Glutamatergic neuron (in vitro differentiated cells): ENCODE measurements at regions not wholly inside any gene's neighbourhood (a gene's known extent, or its start where the extent isn't known, plus 50 kb on each side); places are given as distances from the start of the nearest gene placed in this dataset.

Source experiments
- DNase-seq: peaks from one replicate; pipeline ENCODE4 v3.0.0; 2022
- H3K27ac Mint-ChIP-seq: one replicate; pipeline ENCODE4 v1.8.0; 2020; ENCODE audit warnings: mild to moderate bottlenecking, mixed read lengths, inconsistent platforms; ENCODE audit not compliant: unreplicated experiment
- H3K27me3 Mint-ChIP-seq: one replicate; pipeline ENCODE4 v1.8.0; 2020; ENCODE audit warnings: mild to moderate bottlenecking, moderate library complexity, mixed read lengths, inconsistent platforms; ENCODE audit not compliant: unreplicated experiment
- H3K36me3 Mint-ChIP-seq: one replicate; pipeline ENCODE4 v1.8.0; 2020; ENCODE audit warnings: mild to moderate bottlenecking, mixed read lengths, inconsistent platforms; ENCODE audit not compliant: unreplicated experiment
- H3K4me1 Mint-ChIP-seq: one replicate; pipeline ENCODE4 v1.8.0; 2020; ENCODE audit warnings: mild to moderate bottlenecking, low read depth, mixed read lengths, inconsistent platforms; ENCODE audit not compliant: unreplicated experiment
- H3K4me3 Mint-ChIP-seq: one replicate; pipeline ENCODE4 v1.8.0; 2020; ENCODE audit warnings: mild to moderate bottlenecking, mixed read lengths, inconsistent platforms; ENCODE audit not compliant: unreplicated experiment
- H3K9me3 Mint-ChIP-seq: one replicate; pipeline ENCODE4 v1.8.0; 2020; ENCODE audit warnings: mild to moderate bottlenecking, moderate library complexity, mixed read lengths, inconsistent platforms; ENCODE audit not compliant: unreplicated experiment
- TF ChIP-seq, protein P1 (sequence below): fragments of 200-600 bp; sonication (generic); IDR thresholded peaks from one replicate; pipeline ENCODE4 v1.5.0; 2021; ENCODE audit not compliant: partially characterized antibody, unreplicated experiment

GRCh38 chr7:96422388-96422787, 100.5 kb upstream of the SLC25A13 start:
- Mint-ChIP-seq H3K9me3 (no peaks in the 10 kb centered on the region), H3K4me3 (no peak overlapping the region), H3K36me3 (no peaks in the 10 kb centered on the region), H3K27ac (no peak overlapping the region), H3K27me3 (no peaks in the 10 kb centered on the region), H3K4me1 (no peaks in the 10 kb centered on the region)
- TF ChIP-seq, protein P1, sequence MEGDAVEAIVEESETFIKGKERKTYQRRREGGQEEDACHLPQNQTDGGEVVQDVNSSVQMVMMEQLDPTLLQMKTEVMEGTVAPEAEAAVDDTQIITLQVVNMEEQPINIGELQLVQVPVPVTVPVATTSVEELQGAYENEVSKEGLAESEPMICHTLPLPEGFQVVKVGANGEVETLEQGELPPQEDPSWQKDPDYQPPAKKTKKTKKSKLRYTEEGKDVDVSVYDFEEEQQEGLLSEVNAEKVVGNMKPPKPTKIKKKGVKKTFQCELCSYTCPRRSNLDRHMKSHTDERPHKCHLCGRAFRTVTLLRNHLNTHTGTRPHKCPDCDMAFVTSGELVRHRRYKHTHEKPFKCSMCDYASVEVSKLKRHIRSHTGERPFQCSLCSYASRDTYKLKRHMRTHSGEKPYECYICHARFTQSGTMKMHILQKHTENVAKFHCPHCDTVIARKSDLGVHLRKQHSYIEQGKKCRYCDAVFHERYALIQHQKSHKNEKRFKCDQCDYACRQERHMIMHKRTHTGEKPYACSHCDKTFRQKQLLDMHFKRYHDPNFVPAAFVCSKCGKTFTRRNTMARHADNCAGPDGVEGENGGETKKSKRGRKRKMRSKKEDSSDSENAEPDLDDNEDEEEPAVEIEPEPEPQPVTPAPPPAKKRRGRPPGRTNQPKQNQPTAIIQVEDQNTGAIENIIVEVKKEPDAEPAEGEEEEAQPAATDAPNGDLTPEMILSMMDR: no peak
- no peak for DNase-seq

DNA sequence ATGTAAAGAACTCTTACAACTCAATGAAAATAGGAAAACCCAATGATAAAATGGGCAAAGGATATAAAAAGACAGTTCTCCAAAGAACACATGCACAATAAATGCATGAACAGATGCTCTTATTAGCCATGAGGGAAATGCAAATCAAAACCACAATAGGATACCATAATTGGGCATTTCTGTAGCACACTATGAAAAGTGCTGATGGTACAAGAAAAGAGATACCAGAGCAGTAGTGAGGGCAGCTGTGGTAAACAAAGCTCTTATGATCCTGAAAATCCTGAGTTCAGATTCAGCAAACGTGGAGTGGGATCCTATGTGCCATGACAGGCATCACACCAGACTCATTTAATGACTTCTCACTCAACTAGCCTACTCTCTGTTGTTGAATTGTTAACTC, 96.7 kb upstream of the SLC25A13 start:
- Mint-ChIP-seq H3K27me3 (no peaks in the 10 kb centered on the region), H3K4me1 (peaks cover 1% of the 10 kb centered on the region), H3K4me3 (no peak overlapping the region), H3K36me3 (no peaks in the 10 kb centered on the region), H3K27ac (no peak overlapping the region), H3K9me3 (no peaks in the 10 kb centered on the region)
- DNase-seq: no peak
- TF ChIP-seq, protein P1: no peak

GRCh38 chr7:96417784-96418183, 95.9 kb upstream of the SLC25A13 start:
- H3K4me3 Mint-ChIP-seq: no peak overlapping the region
- H3K36me3 Mint-ChIP-seq: no peaks in the 10 kb centered on the region

GRCh38 chr7:96416599-96416998, 94.7 kb upstream of the SLC25A13 start:
- H3K9me3 Mint-ChIP-seq: no peaks in the 10 kb centered on the region
- H3K4me3 Mint-ChIP-seq: no peak overlapping the region
- peaks cover 1% of the 10 kb centered on the region for H3K4me1 Mint-ChIP-seq
- H3K27me3 Mint-ChIP-seq: no peaks in the 10 kb centered on the region
- TF ChIP-seq, protein P1: no peak
- no peak overlapping the region for H3K27ac Mint-ChIP-seq
- no peaks in the 10 kb centered on the region for H3K36me3 Mint-ChIP-seq
- DNase-seq: no peak

More at GRCh38 chr7:96417784-96418183, 95.9 kb upstream of the SLC25A13 start:
- Mint-ChIP-seq H3K27me3 (no peaks in the 10 kb centered on the region), H3K27ac (no peak overlapping the region), H3K4me1 (peaks cover 1% of the 10 kb centered on the region), H3K9me3 (no peaks in the 10 kb centered on the region)
- TF ChIP-seq, protein P1: no peak
- DNase-seq: no peak

- H3K4me1 Mint-ChIP-seq: peaks cover 1% of the 10 kb centered on the region
- H3K27me3 Mint-ChIP-seq: no peaks in the 10 kb centered on the region
- DNase-seq: no peak
- no peak overlapping the region for H3K4me3 Mint-ChIP-seq
- no peaks in the 10 kb centered on the region for H3K36me3 Mint-ChIP-seq
- H3K27ac Mint-ChIP-seq: no peak overlapping the region
- TF ChIP-seq, protein P1: no peak
- H3K9me3 Mint-ChIP-seq: no peaks in the 10 kb centered on the region
Observed at GRCh38 chr7:96416116-96416515, 94.2 kb upstream of the SLC25A13 start.
